Ecto neural progenitor cell (in vitro differentiated cells): ENCODE measurements at regions not wholly inside any gene's neighbourhood (a gene's known extent, or its start where the extent isn't known, plus 50 kb on each side); places are given as distances from the start of the nearest gene placed in this dataset.
"Not testable (repeated sequence)": the region's sequence is repeated elsewhere in the genome, so short reads cannot be mapped to it uniquely, and the experiment has no call there.

ENCODE experiments used
- DNase-seq: peaks from one replicate; pipeline ENCODE4 v3.0.0-alpha.2; 2018; ENCODE audit warnings: low spot score

GRCh38 chr5:87784879-87785495 lies 372.3 kb upstream of the CCNH start:
- no peak for DNase-seq

GRCh38 chr5:87784311-87784710 lies 371.6 kb upstream of the CCNH start:
- no peak for DNase-seq

GRCh38 chr5:87782916-87783315 lies 370.2 kb upstream of the CCNH start:
- no peak for DNase-seq

GRCh38 chr5:87781976-87782375 lies 369.2 kb upstream of the CCNH start:
- no peak for DNase-seq

GRCh38 chr5:87780831-87781760 lies 368.4 kb upstream of the CCNH start:
- peak; percentile 82 for DNase-seq

- no peak for DNase-seq
Observed at GRCh38 chr5:87778876-87779275, 366.1 kb upstream of the CCNH start.

- DNase-seq: no peak
Observed at GRCh38 chr5:87777877-87778276, 365.1 kb upstream of the CCNH start.

- no peak for DNase-seq
Observed at GRCh38 chr5:87776785-87777184, 364.1 kb upstream of the CCNH start.

GRCh38 chr5:87776302-87776701 lies 363.6 kb upstream of the CCNH start:
- not testable (repeated sequence) for DNase-seq

- no peak for DNase-seq
Observed at GRCh38 chr5:87775228-87775627, 362.5 kb upstream of the CCNH start.

- DNase-seq: no peak
Observed at GRCh38 chr5:87774804-87775203, 362.1 kb upstream of the CCNH start.

- peak; percentile 48 for DNase-seq
Observed at GRCh38 chr5:87770601-87771121, 357.9 kb upstream of the CCNH start.

GRCh38 chr5:87770016-87770570 lies 357.4 kb upstream of the CCNH start:
- DNase-seq: no peak

- DNase-seq: no peak
Observed at GRCh38 chr5:87769157-87769556, 356.4 kb upstream of the CCNH start.

- DNase-seq: no peak
Observed at GRCh38 chr5:87768190-87768589, 355.5 kb upstream of the CCNH start.

- DNase-seq: no peak
Observed at GRCh38 chr5:87765009-87765408, 352.3 kb upstream of the CCNH start.

GRCh38 chr5:87762631-87763030 lies 349.9 kb upstream of the CCNH start:
- DNase-seq: no peak

- DNase-seq: no peak
Observed at GRCh38 chr5:87756951-87757350, 344.2 kb upstream of the CCNH start.

GRCh38 chr5:87755360-87755759 lies 342.6 kb upstream of the CCNH start:
- DNase-seq: no peak

- no peak for DNase-seq
Observed at GRCh38 chr5:87754009-87754757, 341.5 kb upstream of the CCNH start.

GRCh38 chr5:87752362-87752761 lies 339.6 kb upstream of the CCNH start:
- DNase-seq: no peak

- no peak for DNase-seq
Observed at GRCh38 chr5:87751824-87752223, 339.1 kb upstream of the CCNH start.
